ENCODE measurements at regions not wholly inside any gene's neighbourhood (a gene's known extent, or its start where the extent isn't known, plus 50 kb on each side); places are given as distances from the start of the nearest gene placed in this dataset.

GRCh38 chr1:104761961-104762570 is 1012.4 kb downstream of the AMY1C start:
- TF ChIP-seq CTCF (IDR thresholded peaks at IDR 0.05) (no peak), POLR2A (IDR thresholded peaks at IDR 0.05) (no peak)
